ENCODE measurements at regions not wholly inside any gene's neighbourhood (a gene's known extent, or its start where the extent isn't known, plus 50 kb on each side); places are given as distances from the start of the nearest gene placed in this dataset.

- TF ChIP-seq CTCF (IDR thresholded peaks at IDR 0.05; ENCODE audit: borderline replicate concordance, control extremely low read depth, extremely low read depth, insufficient read depth, missing control alignments): no peak
- in situ Hi-C loops (cut with MboI; ENCODE audit: low sequenced_read_pairs, unreplicated experiment): no loop called here
- DNase-seq (ENCODE audit: low spot score): no peak
Observed at GRCh38 chr2:223107825-223108224, 55.8 kb downstream of the KCNE4 start.

GRCh38 chr2:223108351-223109050 lies 56.5 kb downstream of the KCNE4 start:
- no peak for DNase-seq (ENCODE audit: low spot score)
- no peak for TF ChIP-seq CTCF (IDR thresholded peaks at IDR 0.05; ENCODE audit: borderline replicate concordance, control extremely low read depth, extremely low read depth, insufficient read depth, missing control alignments)
- in situ Hi-C loops (cut with MboI; ENCODE audit: low sequenced_read_pairs, unreplicated experiment): no loop called here

- in situ Hi-C loops (cut with MboI; ENCODE audit: low sequenced_read_pairs, unreplicated experiment): no loop called here
- no peak for DNase-seq (ENCODE audit: low spot score)
- TF ChIP-seq CTCF (IDR thresholded peaks at IDR 0.05; ENCODE audit: borderline replicate concordance, control extremely low read depth, extremely low read depth, insufficient read depth, missing control alignments): no peak
Observed at GRCh38 chr2:223109341-223109740, 57.4 kb downstream of the KCNE4 start.

- in situ Hi-C loops (cut with MboI; ENCODE audit: low sequenced_read_pairs, unreplicated experiment): no loop called here
- no peak for DNase-seq (ENCODE audit: low spot score)
- TF ChIP-seq CTCF (IDR thresholded peaks at IDR 0.05; ENCODE audit: borderline replicate concordance, control extremely low read depth, extremely low read depth, insufficient read depth, missing control alignments): no peak
Observed at GRCh38 chr2:223113161-223113560, 61.2 kb downstream of the KCNE4 start.

- no peak for DNase-seq (ENCODE audit: low spot score)
- in situ Hi-C loops (cut with MboI; ENCODE audit: low sequenced_read_pairs, unreplicated experiment): no loop called here
- TF ChIP-seq CTCF (IDR thresholded peaks at IDR 0.05; ENCODE audit: borderline replicate concordance, control extremely low read depth, extremely low read depth, insufficient read depth, missing control alignments): no peak
Observed at GRCh38 chr2:223114170-223114569, 62.2 kb downstream of the KCNE4 start.

GRCh38 chr2:223114917-223115316 lies 62.9 kb downstream of the KCNE4 start:
- no peak for TF ChIP-seq CTCF (IDR thresholded peaks at IDR 0.05; ENCODE audit: borderline replicate concordance, control extremely low read depth, extremely low read depth, insufficient read depth, missing control alignments)
- in situ Hi-C loops (cut with MboI; ENCODE audit: low sequenced_read_pairs, unreplicated experiment): no loop called here
- DNase-seq (ENCODE audit: low spot score): no peak

All from GM13976 (cell line).